Psoas muscle (tissue), 7 donors: ENCODE measurements at regions not wholly inside any gene's neighbourhood (a gene's known extent, or its start where the extent isn't known, plus 50 kb on each side); places are given as distances from the start of the nearest gene placed in this dataset.

ENCODE experiments used
- ATAC-seq, 4 donors: fragments of 200-7000 bp; cut with Tn5 transposase; one replicate each; pipeline ENCODE4 v1.9.1; 2020; ENCODE audit warnings: moderate library complexity in 3 of 4, mild to moderate bottlenecking in 2 of 4
- DNase-seq, 2 donors: peaks; one replicate each; pipeline ENCODE4 v3.0.0-alpha.2; 2020
- H3K27ac ChIP-seq: fragments of 200-600 bp; one replicate; pipeline ENCODE4 v1.8.0; 2022
- H3K27me3 ChIP-seq, 3 donors: fragments of 200-600 bp in 1 of 3; one replicate each; pipeline versions ENCODE4 v1.6.1 to v1.8.0; 2013 to 2022; ENCODE audit warnings: low read length in 2 of 3, mild to moderate bottlenecking in 2 of 3, moderate library complexity in 1 of 3; ENCODE audit not compliant: insufficient read depth in 3 of 3
- H3K36me3 ChIP-seq, 2 donors: fragments of 200-600 bp in 1 of 2; one replicate each; pipeline versions ENCODE4 v1.6.1 to v1.8.0; 2013 to 2022; ENCODE audit warnings: low read depth in 1 of 2, mild to moderate bottlenecking in 1 of 2, moderate library complexity in 1 of 2; ENCODE audit not compliant: insufficient read depth in 1 of 2
- H3K4me1 ChIP-seq: fragments of 200-600 bp; one replicate; pipeline ENCODE4 v1.8.0; 2022
- H3K4me3 ChIP-seq: fragments of 200-600 bp; one replicate; pipeline ENCODE4 v1.8.0; 2022; ENCODE audit warnings: mild to moderate bottlenecking
- H3K9me3 ChIP-seq: fragments of 200-600 bp; one replicate; pipeline ENCODE4 v1.8.0; 2022
- WGBS, 3 donors: extraction: QIAGEN DNeasy Blood & Tissue Kit; methylation state at CpG; one replicate each; pipeline versions ENCODE4 v1.1.6 to v1.1.7; 2013; 5-methylcytosine and 5-hydroxymethylcytosine counted together
- intact Hi-C, 2 donors: fragments of 100-400 bp; cut with DNase I; formaldehyde crosslinking; loops; one replicate each; pipeline versions ENCODE4 v1.11.0 to v1.14.2; 2022
- TF ChIP-seq, protein P1 (sequence below): fragments of 200-600 bp; IDR thresholded peaks from one replicate; pipeline ENCODE4 v1.8.0; 2022; ENCODE audit warnings: antibody characterized with exemption
- donor health status: healthy with polysubstance abuse.
- donor health status: DM: no; HTN: no; CAD: no; lungs with moderate emphysema.
- donor health status: Bipolar disorder and iron deficiency.
- donor health status: healthy.
- donor health status: DM: yes; HTN: yes; CAD: no.
- donor health status: DM: no; HTN: no; CAD: no.
- donor health status: DM: yes; HTN: yes; CAD: no.

DNA sequence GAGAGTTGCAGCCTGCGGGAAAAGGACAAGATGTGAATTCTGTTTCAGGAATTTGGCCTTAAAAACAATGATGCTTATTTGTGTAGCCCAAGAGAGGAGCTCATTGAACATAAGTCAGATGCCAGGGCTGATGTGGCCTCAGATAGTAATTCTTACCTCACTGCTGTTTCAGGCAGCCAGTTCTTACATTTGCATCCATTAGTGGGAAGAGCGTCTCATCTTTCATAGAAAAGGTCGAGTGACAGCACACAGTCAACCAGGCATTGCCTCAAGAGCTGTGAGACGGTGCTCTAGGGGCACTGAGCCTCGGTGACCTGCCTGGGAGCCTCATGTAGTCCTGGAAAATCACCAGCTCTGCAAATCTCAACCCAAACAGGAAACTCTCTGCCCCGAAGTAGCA lies 174.9 kb upstream of the FRG1 start:
- Histone ChIP-seq H3K4me1 (no peaks in the 10 kb centered on the region), H3K27me3 (no peaks in the 10 kb centered on the region), H3K27ac (no peak overlapping the region), H3K36me3 (no peaks in the 10 kb centered on the region), H3K4me3 (no peak overlapping the region), H3K9me3 (no peaks in the 10 kb centered on the region)
- intact Hi-C loops: no loop called here
- TF ChIP-seq, protein P1, sequence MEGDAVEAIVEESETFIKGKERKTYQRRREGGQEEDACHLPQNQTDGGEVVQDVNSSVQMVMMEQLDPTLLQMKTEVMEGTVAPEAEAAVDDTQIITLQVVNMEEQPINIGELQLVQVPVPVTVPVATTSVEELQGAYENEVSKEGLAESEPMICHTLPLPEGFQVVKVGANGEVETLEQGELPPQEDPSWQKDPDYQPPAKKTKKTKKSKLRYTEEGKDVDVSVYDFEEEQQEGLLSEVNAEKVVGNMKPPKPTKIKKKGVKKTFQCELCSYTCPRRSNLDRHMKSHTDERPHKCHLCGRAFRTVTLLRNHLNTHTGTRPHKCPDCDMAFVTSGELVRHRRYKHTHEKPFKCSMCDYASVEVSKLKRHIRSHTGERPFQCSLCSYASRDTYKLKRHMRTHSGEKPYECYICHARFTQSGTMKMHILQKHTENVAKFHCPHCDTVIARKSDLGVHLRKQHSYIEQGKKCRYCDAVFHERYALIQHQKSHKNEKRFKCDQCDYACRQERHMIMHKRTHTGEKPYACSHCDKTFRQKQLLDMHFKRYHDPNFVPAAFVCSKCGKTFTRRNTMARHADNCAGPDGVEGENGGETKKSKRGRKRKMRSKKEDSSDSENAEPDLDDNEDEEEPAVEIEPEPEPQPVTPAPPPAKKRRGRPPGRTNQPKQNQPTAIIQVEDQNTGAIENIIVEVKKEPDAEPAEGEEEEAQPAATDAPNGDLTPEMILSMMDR: no peak
- DNase-seq (no peak), ATAC-seq (no peak)
- 37 to 40% (median 37%) methylated on average over 6 of the region's 6 CpGs for WGBS, 3 donors

DNA sequence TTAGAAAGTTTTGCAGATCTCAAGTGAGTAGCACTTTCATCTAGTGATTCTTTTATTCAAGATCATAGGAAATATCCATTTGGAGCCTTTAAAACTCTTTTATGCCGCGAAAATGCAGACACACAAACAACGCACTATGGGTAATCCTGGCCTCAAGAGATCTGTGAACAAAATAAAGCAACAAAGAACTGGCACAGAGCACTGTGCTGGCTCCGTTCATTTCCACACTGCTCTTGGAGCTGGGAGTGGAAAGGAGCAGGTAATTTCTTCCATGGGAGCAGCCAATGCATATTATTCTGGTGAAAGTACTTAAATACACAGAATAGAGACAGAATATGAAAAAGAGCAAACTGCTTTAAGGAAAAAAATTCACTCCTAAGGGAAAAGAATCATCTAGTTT lies 172.7 kb upstream of the FRG1 start:
- no peak overlapping the region for H3K4me3 ChIP-seq
- H3K9me3 ChIP-seq: no peaks in the 10 kb centered on the region
- ATAC-seq (no peak), DNase-seq (no peak)
- no peaks in the 10 kb centered on the region for H3K36me3 ChIP-seq
- H3K27ac ChIP-seq: no peak overlapping the region
- TF ChIP-seq, protein P1: no peak
- WGBS, 3 donors: 59 to 62% (median 61%) methylated on average over 4 of the region's 4 CpGs
- intact Hi-C loops: no loop called here
- no peaks in the 10 kb centered on the region for H3K4me1 ChIP-seq
- H3K27me3 ChIP-seq: no peaks in the 10 kb centered on the region

DNA sequence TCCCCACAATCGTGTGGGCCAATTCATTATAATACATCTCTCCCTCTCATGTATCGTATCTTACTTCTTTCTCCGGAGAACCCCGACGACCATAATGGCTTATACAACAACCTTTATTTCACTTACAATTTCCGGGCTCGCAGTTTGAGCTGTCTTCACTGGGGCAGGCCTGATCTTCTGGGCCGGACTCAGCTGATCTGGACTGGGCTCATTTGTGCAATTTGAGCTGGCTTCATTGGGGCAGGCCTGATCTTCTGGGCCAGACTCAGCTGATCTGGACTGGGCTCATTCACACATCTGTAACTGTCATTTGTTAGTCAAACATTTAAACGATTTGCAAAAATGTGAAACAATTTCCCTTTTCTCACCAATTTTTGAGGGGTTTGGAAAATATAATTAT lies 171.5 kb upstream of the FRG1 start:
- H3K36me3 ChIP-seq: no peaks in the 10 kb centered on the region
- H3K27me3 ChIP-seq: no peaks in the 10 kb centered on the region
- DNase-seq (no peak), ATAC-seq (no peak)
- 53 to 71% (median 58%) methylated on average over 9 of the region's 9 CpGs for WGBS, 3 donors
- no peaks in the 10 kb centered on the region for H3K4me1 ChIP-seq
- intact Hi-C loops: no loop called here
- no peak overlapping the region for H3K27ac ChIP-seq
- H3K4me3 ChIP-seq: no peak overlapping the region
- H3K9me3 ChIP-seq: peaks cover 2% of the 10 kb centered on the region
- TF ChIP-seq, protein P1: no peak

DNA sequence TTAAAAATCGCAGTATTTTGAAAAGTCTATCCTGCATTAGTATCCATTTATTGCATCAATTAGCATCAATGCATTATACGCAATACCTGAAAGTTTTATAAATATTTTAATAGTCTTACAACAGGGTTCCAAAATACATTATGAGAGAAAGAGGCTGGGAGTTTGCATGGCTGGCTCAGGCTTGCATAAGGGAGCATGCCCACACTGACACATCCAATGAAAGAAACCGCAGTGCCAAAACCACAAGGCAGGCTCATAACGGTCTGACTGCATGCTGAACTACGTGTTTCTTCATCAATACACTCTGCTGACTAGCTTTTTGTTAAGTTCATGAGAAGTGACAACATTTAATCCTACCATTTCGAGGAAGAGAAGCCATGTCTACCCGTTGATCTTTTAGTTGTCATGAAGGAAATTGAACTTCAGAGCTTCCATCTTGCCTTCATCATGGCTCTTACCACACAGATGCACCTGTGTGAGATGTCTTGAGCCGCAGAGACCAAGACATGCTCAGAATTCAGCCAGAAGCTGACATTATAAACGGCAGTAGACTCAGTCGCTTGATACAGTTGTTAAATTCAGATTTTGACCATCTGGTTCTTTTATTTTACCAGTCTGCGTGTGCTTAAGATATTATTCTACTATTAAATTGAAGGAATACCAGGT lies 168.8 kb upstream of the FRG1 start:
- peaks cover 2% of the 10 kb centered on the region for H3K9me3 ChIP-seq
- DNase-seq (no peak), ATAC-seq (no peak)
- no peaks in the 10 kb centered on the region for H3K27me3 ChIP-seq
- TF ChIP-seq, protein P1: no peak
- intact Hi-C loops: no loop called here
- no peaks in the 10 kb centered on the region for H3K4me1 ChIP-seq
- no peak overlapping the region for H3K4me3 ChIP-seq
- H3K36me3 ChIP-seq: no peaks in the 10 kb centered on the region
- H3K27ac ChIP-seq: no peak overlapping the region
- 84 to 85% (median 85%) methylated on average over 11 of the region's 11 CpGs for WGBS, 3 donors

DNA sequence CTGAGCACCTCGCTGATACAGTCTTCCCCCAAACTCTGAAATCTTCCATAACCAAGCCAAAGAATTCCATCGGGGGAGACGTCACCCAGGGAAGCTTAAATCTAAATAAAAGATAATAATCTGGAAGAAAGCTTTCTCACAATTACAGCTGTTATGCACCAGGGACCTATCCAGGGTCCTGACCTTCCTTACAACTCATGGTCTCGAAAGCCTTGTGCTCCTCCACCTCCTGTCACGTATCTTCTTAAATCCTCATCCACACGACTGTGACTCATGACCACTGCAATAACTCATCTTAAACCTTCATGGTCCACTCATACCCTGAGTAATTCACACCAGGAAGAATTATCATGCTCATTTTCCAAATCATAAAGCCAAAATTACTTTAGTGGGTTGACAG lies 166.8 kb upstream of the FRG1 start:
- H3K4me1 ChIP-seq: no peaks in the 10 kb centered on the region
- no peak overlapping the region for H3K4me3 ChIP-seq
- H3K9me3 ChIP-seq: peaks cover 2% of the 10 kb centered on the region
- H3K36me3 ChIP-seq: no peaks in the 10 kb centered on the region
- DNase-seq (no peak), ATAC-seq (no peak)
- TF ChIP-seq, protein P1: no peak
- no peaks in the 10 kb centered on the region for H3K27me3 ChIP-seq
- intact Hi-C loops: no loop called here
- 19 to 24% (median 20%) methylated on average over 6 of the region's 6 CpGs for WGBS, 3 donors
- H3K27ac ChIP-seq: no peak overlapping the region
